Kidney epithelial cell (primary cell): ENCODE measurements at regions not wholly inside any gene's neighbourhood (a gene's known extent, or its start where the extent isn't known, plus 50 kb on each side); places are given as distances from the start of the nearest gene placed in this dataset.
"Not testable (repeated sequence)": the region's sequence is repeated elsewhere in the genome, so short reads cannot be mapped to it uniquely, and the experiment has no call there.

Source experiments
- DNase-seq: peaks from one replicate; pipeline ENCODE4 v3.0.0-alpha.2; 2010; ENCODE audit warnings: low read depth
- H3K27me3 ChIP-seq: 2 replicates; pipeline ENCODE4 v1.6.0; 2011; ENCODE audit warnings: low read length; ENCODE audit not compliant: control insufficient read depth, insufficient read depth
- H3K36me3 ChIP-seq: 2 replicates; pipeline ENCODE4 v1.5.1; 2011; ENCODE audit warnings: low read length; ENCODE audit not compliant: control insufficient read depth, insufficient read depth
- H3K4me3 ChIP-seq: 2 replicates; pipeline ENCODE4 v1.5.1; 2011; ENCODE audit warnings: low read depth, mild to moderate bottlenecking, control low read depth, low read length
- CTCF ChIP-seq: IDR thresholded peaks from 2 replicates; pipeline ENCODE4 v1.5.1; 2011; ENCODE audit warnings: mild to moderate bottlenecking, moderate library complexity, low read length, control low read depth, inconsistent platforms; ENCODE audit not compliant: insufficient read depth, poor library complexity, severe bottlenecking

- TF ChIP-seq CTCF = no peak
- no peak for DNase-seq
- H3K36me3 ChIP-seq = no peaks in the 10 kb centered on the region
- H3K27me3 ChIP-seq = no peaks in the 10 kb centered on the region
- no peak overlapping the region for H3K4me3 ChIP-seq
Measured at GRCh38 chr16:35575432-35575821, 2116.0 kb downstream of the TP53TG3F start.

DNA sequence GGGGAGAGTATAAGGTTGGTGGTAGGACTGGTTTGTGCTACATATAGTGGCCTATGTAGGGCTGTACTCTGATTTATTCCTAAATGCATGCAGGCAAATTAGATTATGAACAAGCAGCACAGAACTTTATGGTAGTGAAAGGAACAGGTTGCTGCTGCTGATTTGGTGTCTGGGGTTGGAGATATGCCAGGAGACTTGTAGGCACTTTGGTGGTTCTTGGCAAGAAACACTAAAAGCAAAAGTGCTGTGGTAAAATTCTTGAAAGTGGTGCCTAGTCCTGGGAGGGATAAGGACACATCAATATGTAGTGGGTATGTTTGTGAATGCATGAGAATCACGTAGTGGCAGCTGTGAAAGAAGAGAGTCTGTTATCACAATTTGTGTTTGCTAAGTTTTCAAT, 2126.0 kb downstream of the TP53TG3F start:
- no peak for TF ChIP-seq CTCF
- Histone ChIP-seq H3K36me3 (no peaks in the 10 kb centered on the region), H3K4me3 (no peak overlapping the region), H3K27me3 (no peaks in the 10 kb centered on the region)
- no peak for DNase-seq

GRCh38 chr16:35590913-35591312, 2131.5 kb downstream of the TP53TG3F start:
- not testable (repeated sequence) for H3K36me3 ChIP-seq, H3K4me3 ChIP-seq, H3K27me3 ChIP-seq, DNase-seq

- Histone ChIP-seq H3K27me3 (no peaks in the 10 kb centered on the region), H3K4me3 (no peak overlapping the region), H3K36me3 (no peaks in the 10 kb centered on the region)
- TF ChIP-seq CTCF = no peak
- DNase-seq = no peak
Measured at GRCh38 chr16:35596467-35596866, 2137.1 kb downstream of the TP53TG3F start.

DNA sequence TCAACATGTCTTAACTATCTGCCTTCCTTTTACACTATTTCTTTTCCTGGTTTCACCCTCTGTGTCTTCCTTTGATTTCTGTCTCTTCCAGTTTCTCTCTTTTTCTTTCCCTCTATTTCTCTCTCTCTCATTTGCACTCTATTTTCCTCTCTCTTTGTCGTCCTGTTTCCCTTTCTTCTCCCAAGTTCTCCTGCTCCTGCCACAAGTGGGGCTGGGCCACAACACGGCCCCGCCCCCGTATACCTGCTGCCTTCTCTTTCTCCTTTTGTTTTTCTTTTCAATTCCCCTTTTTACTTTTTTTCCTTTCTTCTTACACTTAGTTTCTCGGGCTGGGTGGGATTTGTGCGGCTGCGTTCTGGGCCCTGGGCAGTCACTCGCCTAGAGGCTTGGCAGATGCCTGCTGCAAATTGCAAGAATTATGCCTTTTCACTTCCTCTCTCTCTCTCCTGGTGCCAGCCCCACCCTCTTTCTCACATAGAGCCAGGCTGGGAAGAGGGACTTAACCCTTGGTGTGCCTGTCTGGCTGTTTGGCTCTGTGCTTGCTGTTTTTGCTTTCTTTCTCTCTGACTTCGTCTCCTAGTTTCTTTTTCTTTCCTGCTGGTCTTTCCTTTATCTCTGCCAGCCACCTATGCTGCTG, 2139.4 kb downstream of the TP53TG3F start:
- Histone ChIP-seq H3K36me3 (no peaks in the 10 kb centered on the region), H3K4me3 (no peak overlapping the region), H3K27me3 (no peaks in the 10 kb centered on the region)
- no peak for TF ChIP-seq CTCF
- no peak for DNase-seq

DNA sequence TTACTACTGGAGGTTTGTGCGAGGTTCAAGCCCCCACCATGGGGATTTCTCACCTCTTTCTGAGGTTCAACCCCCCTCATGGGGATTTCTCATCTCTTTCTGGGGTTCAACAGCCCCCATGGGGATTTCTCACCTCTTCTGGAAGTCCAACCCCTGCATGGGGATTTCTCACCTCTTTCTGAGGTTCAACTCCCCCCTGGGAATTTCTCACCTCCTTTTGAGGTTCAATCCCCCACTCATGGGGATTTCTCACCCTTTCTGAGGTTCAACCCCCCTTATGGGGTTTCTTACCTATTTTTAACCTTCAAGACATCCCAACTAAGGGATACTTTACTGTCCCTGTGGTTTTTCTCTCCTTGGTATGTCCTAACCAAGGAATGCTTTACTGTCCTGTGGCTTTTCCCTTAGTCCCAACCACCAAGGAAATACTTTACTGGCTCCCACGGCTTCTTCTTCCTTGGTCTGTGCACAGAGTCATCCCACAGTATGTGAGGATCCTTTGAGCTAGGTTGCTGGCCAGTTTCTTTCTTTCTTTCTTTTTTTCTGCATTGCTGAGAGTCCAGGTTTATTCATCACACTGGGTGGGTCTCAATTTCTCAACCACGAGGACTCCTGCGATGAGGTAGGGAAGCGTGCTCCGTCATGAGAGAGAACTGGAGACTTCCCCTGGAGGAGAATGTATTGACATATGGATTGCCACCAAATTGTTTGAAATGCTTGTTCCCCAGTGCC, 2140.2 kb downstream of the TP53TG3F start:
- no peak for TF ChIP-seq CTCF
- Histone ChIP-seq H3K4me3 (no peak overlapping the region), H3K36me3 (no peaks in the 10 kb centered on the region), H3K27me3 (no peaks in the 10 kb centered on the region)
- DNase-seq = no peak

DNA sequence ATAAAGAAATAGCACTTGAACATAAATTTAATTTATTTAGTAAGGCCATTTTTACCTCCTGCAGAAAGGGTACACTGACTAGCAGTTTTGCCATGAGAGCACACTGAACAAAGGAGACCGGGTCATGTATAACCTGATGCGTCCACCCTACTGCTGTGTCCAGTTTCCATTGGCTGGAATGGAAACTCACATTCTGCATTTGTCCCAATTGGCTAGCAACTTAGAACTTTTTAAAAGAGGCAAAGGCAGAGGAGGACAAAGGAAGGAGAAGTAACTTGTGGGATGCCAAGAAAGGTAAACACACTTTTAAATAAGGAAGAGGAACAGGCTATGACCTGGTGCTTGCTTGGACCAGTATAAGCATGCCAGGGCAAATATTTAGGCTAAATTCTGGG, 2140.7 kb downstream of the TP53TG3F start:
- not testable (repeated sequence) for H3K4me3 ChIP-seq, H3K36me3 ChIP-seq, DNase-seq

More for the DNA sequence above, 2140.7 kb downstream of the TP53TG3F start:
- not testable (repeated sequence) for H3K27me3 ChIP-seq
